Frontal cortex (tissue), 3 donors: ENCODE measurements at regions not wholly inside any gene's neighbourhood (a gene's known extent, or its start where the extent isn't known, plus 50 kb on each side); places are given as distances from the start of the nearest gene placed in this dataset.
"Not testable (repeated sequence)": the region's sequence is repeated elsewhere in the genome, so short reads cannot be mapped to it uniquely, and the experiment has no call there.

Source experiments
- DNase-seq, 2 donors: peaks; one replicate each; pipeline ENCODE4 v3.0.0; 2012; ENCODE audit warnings: low spot score in 2 of 2
- FAIRE-seq: peaks from 2 replicates; lab custom pipeline; 2012; peaks lifted over from hg19 to GRCh38; lab: Jason Lieb, UNC
- donor health status: control.
- donor health status: control.
- donor health status: control.

- no peak for FAIRE-seq
Measured at GRCh38 chr2:57698935-57699449, 347.6 kb upstream of the VRK2 start.

DNA sequence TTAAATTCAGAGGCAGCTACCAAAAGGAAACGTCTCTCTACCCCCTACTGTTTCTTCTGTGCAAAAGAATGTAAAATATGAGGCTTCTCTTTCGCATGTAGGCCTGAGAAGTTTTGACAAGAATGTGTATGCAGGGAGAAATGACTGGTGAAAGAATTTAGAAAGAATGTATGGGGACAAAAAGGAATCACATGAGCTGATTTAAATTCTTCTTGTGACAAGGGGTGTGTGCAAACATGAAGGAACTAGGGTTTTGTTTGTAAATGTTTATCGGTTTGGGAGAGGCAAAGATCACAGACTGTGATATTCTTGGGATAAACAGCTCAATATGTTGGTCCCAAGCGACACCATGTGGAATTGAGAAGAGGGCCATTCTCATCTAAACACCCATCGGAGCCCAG is 345.2 kb upstream of the VRK2 start:
- DNase-seq (no peak), FAIRE-seq (no peak)

More at GRCh38 chr2:57698935-57699449, 347.6 kb upstream of the VRK2 start:
- DNase-seq: no peak

GRCh38 chr2:57703407-57703806 is 343.2 kb upstream of the VRK2 start:
- no peak for FAIRE-seq
- no peak for DNase-seq

DNA sequence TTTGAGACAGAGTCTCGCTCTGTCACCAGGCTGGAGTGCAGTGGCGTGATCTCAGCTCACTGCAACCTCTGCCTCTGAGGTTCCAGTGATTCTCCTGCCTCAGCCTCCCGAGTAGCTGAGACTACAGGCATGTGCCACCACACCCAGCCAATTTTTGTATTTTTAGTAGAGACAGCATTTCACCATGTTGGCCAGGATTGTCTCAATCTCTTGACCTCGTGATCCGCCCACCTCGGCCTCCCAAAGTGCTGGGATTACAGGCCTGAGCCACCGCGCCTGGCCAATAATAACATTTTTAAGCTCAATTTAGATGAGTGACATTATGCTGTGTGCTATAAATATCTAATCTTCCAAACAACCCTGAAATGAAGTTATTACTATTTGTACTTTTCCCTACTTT is 338.8 kb upstream of the VRK2 start:
- FAIRE-seq, DNase-seq: not testable (repeated sequence)

- FAIRE-seq: no peak
- no peak for DNase-seq
Measured at GRCh38 chr2:57711991-57712390, 334.6 kb upstream of the VRK2 start.

GRCh38 chr2:57720728-57721627 is 325.6 kb upstream of the VRK2 start:
- FAIRE-seq (no peak), DNase-seq (peak; percentile 9 to 25)

DNA sequence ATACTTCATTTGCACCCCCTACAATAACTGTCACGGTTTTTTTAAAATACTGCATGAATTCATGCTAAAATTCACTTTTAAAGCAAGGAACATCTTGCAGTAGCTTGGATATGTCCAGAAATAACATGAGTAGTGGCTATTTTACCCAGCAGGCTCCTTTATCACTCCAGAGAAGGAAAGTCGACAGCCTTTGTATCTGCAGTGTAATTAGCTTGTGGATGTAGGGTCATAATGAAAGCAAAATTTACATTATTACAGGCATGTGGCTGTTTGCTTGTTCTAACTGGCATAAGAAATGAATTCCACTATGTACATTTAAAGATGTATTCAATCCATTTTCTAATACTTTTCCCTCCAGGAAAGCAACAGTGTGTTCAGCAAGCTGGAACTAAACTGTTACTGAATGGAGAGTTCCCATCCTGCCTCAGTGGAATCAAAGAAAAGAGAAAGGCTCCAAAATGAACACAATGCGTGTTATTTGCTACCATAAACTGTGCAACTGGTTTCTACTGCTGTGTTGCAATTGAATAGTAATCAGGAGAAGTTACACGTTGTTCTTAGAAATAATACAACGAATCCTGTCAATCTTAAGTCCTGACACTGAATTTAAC is 321.2 kb upstream of the VRK2 start:
- DNase-seq: no peak

DNA sequence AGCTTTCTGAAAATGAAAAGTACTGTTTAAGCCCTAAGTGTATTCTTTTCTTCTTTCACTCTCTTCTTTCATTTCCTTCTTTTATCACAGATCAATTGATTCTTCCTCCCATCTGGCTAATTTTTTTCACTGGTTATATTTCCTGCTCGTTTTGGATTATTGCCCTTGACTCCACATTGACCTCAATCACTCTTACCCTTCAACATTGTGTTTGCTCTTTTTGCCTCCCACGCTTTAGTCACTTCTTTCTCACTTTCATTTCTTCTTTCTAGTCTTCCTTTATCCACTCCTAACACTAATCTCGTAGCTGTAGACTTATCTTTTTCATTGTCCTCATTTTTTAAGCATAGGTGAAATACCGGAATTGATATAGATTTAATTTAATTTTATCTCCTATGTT is 320.3 kb upstream of the VRK2 start:
- no peak for FAIRE-seq
- DNase-seq: no peak

More for the DNA sequence above, 321.2 kb upstream of the VRK2 start:
- FAIRE-seq: no peak

GRCh38 chr2:57728691-57729090 is 317.9 kb upstream of the VRK2 start:
- no peak for FAIRE-seq

GRCh38 chr2:57733956-57734355 is 312.6 kb upstream of the VRK2 start:
- DNase-seq: no peak
- no peak for FAIRE-seq

More at GRCh38 chr2:57728691-57729090, 317.9 kb upstream of the VRK2 start:
- DNase-seq: no peak

GRCh38 chr2:57740891-57741290 is 305.7 kb upstream of the VRK2 start:
- FAIRE-seq (no peak), DNase-seq (no peak)

DNA sequence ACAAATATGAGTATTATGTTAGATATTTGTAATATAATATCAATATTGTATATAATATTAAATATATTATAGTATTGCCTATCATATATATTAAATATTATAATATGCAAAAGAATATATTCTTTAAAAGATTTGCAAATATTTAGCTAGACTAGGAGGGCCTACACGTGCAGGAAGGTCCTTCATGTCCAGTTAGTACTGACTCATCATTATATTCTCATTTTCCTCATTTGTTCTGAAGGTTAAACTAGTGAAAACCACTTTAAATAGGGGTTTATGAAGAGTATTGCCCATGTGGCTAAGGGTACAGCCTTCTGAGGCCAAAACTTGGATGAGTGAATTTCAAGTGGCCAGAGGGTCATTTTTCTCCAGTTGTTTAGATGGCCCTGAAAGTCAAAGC is 293.0 kb upstream of the VRK2 start:
- DNase-seq (no peak), FAIRE-seq (no peak)

GRCh38 chr2:57758686-57759085 is 287.9 kb upstream of the VRK2 start:
- DNase-seq (no peak), FAIRE-seq (no peak)

DNA sequence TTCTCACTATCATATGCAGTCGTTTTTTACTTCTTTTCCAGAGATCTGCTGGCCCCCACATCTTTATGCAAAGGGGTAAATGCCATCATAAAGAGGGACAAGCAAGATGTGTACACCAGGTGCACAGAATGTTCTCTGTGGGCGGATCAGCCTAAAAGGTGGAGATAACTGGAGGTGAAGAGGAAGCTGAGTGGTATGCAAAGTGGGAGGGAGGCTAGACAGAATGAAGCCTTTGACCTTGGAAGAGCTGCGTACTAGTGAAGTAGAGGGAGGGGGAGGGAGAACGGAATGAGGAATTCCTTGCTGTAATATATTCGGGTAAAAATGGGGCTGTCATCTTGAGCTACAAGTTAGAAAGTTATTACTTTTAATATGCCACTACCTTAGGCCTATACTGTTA is 287.5 kb upstream of the VRK2 start:
- DNase-seq (no peak), FAIRE-seq (no peak)

DNA sequence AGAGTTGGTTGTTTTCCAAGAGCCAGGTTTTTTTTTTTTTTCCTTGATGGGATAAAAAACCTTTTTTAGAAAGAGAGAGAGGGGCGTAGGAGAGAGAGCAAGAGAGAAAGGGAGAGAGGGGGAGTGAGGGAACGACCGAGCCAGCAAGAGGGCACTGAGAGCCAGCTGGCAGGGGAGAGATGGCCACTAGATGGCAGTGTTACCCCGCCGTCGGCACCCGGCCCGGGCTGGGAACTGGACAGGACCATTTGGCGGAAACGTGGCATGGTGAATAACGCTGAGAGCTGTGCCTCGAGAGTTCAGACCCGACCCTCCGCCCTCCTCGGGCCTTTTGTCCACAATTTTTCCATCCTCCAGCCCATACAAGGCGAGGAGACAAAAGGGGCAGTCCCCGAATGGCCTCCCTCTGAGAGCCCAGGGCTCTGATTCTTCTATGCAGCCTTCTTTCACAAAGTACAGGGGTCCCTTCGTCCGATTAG is 286.7 kb upstream of the VRK2 start:
- no peak for FAIRE-seq

GRCh38 chr2:57760381-57760801 is 286.2 kb upstream of the VRK2 start:
- FAIRE-seq (no peak), DNase-seq (peak in 1 of 2 donors; percentile 6)

More for the DNA sequence above, 286.7 kb upstream of the VRK2 start:
- peak; percentile 46 to 54 for DNase-seq

- FAIRE-seq (no peak), DNase-seq (no peak)
Measured at GRCh38 chr2:57776916-57777315, 269.7 kb upstream of the VRK2 start.

DNA sequence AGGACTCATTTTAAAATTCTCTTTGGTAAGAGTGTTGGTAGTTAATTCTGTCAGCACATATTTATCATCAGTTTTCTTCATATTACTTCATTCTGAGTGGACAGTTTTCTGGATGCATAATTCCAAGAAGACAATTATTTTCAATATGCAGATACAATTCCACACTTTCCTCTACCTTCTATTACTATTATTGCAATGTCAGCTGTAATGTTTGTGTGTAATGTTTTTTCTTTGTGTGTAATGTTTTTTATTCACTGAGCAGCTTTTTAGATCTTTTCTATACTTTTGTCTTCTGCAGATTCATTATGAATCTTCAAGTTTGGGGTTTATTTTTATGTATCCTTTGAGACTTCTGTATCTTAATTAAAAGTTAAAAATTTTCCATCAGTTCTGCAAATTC is 264.0 kb upstream of the VRK2 start:
- FAIRE-seq: no peak

GRCh38 chr2:57793310-57793709 is 253.3 kb upstream of the VRK2 start:
- no peak for FAIRE-seq

More for the DNA sequence above, 264.0 kb upstream of the VRK2 start:
- no peak for DNase-seq

DNA sequence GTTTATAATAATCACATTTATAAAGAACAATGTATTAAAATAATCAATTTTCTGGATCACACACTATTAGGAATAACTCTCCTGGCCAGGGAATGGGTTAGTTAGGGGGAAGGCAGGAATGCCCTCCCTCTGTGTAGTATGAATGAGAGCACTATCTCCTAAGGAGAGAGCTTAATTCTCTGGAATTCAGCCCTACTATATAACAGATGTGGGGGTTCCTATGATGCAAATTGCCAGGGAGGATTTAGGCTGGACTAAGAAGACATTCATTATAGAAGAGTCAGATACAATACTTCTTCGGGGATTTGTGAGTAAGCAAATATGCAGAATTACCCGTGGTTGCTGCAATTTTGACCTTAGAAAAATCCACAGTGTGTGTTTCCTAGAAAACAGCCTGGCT is 250.1 kb upstream of the VRK2 start:
- no peak for FAIRE-seq
- DNase-seq: no peak

More at GRCh38 chr2:57793310-57793709, 253.3 kb upstream of the VRK2 start:
- DNase-seq: no peak

DNA sequence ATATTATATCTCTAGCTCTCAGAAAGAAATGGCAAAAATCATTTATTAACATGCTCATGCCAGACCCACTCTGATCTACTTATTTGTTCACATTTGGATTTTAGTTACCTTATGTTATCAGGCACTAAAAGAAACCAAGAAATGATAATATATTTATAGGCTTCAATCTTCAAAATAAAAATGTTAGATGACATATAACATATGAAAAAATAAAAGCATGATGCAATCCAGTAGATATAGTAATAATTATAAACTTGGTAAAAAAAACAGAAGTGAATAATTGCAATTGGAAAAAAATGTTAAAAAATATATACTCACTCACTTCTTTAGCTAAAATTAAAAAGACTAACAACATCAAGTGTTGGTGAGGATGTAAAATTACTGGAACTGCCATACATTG is 248.3 kb upstream of the VRK2 start:
- DNase-seq (no peak), FAIRE-seq (no peak)
